ENCODE measurements at regions not wholly inside any gene's neighbourhood (a gene's known extent, or its start where the extent isn't known, plus 50 kb on each side); places are given as distances from the start of the nearest gene placed in this dataset.

DNA sequence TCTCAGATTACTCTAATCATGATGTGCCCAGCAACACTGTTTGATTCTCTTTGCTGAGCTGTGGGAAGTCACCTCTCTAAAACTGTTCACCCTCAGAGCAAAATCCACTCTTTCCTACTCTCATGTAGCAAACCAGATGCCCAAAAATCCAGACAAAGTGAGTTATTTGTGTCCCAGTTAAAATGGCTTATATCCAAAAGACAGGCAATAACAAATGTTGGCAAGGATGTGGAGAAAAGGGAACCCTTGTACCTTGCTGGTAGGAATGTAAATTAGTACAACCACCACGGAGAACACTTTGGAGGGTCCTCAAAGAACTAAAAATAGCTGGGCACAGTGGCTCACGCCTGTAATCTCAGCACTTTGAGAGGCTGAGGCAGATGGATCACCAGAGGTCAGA, 384.0 kb downstream of the HHIPL2 start:
- TF ChIP-seq, protein P1, sequence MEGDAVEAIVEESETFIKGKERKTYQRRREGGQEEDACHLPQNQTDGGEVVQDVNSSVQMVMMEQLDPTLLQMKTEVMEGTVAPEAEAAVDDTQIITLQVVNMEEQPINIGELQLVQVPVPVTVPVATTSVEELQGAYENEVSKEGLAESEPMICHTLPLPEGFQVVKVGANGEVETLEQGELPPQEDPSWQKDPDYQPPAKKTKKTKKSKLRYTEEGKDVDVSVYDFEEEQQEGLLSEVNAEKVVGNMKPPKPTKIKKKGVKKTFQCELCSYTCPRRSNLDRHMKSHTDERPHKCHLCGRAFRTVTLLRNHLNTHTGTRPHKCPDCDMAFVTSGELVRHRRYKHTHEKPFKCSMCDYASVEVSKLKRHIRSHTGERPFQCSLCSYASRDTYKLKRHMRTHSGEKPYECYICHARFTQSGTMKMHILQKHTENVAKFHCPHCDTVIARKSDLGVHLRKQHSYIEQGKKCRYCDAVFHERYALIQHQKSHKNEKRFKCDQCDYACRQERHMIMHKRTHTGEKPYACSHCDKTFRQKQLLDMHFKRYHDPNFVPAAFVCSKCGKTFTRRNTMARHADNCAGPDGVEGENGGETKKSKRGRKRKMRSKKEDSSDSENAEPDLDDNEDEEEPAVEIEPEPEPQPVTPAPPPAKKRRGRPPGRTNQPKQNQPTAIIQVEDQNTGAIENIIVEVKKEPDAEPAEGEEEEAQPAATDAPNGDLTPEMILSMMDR (IDR thresholded peaks at IDR 0.05) = no peak
- intact Hi-C loops (cut with DNase I) = no loop called here
- no peaks in the 10 kb centered on the region for H3K4me1 ChIP-seq
- no peak for DNase-seq
- H3K9me3 ChIP-seq = no peaks in the 10 kb centered on the region
- H3K4me3 ChIP-seq = no peak overlapping the region
- FAIRE-seq = no peak
- no peak overlapping the region for H3K27ac ChIP-seq
- WGBS, 2 donors = 26 to 36% methylated on average over 2 of the region's 2 CpGs
- H3K36me3 ChIP-seq = no peaks in the 10 kb centered on the region
- no peak for ATAC-seq
- no peaks in the 10 kb centered on the region for H3K27me3 ChIP-seq

DNA sequence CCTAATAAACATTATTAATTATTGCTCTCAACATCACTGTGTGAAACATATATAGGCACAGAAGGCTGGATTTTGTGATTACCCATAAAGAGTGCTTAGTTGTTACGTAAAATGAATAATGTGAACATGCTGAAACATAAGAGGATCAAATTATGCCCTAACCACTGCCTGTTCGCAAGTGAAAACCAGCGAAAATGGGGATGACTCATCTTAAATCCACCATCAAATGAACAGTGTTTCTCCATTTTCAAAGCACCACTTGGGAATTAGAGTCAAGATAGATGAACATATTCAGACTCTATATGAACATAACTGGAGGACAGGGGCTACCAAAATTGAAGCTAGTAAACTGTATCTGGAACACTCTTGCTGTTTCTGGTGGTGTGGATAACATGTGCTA, 386.2 kb downstream of the HHIPL2 start:
- Histone ChIP-seq H3K27me3 (no peaks in the 10 kb centered on the region), H3K4me1 (no peaks in the 10 kb centered on the region), H3K4me3 (no peak overlapping the region), H3K9me3 (no peaks in the 10 kb centered on the region), H3K27ac (no peak overlapping the region), H3K36me3 (no peaks in the 10 kb centered on the region)
- FAIRE-seq (no peak), ATAC-seq (no peak), DNase-seq (no peak)
- intact Hi-C loops (cut with DNase I) = no loop called here
- TF ChIP-seq, protein P1 (IDR thresholded peaks at IDR 0.05) = no peak
- WGBS, 2 donors = 59 to 70% methylated on average over 3 of the region's 3 CpGs

DNA sequence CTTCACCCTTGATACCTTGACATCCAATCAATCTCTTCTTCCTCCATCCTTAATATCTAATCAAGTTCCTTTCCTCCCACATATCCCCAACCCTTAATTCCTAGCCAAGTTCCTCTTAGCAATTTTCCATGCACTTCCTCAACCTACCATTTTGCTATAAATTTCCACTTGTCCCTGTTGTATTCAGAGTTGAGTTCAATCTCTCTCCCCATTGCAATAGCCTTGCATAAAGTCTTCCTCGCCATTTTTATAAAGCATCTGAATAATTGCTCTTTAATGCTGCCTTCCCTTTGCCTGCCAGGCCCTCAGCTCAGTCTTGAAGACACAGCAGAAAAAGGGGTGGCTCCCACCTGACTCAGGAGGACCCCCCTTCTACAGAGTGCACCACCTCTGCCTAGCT, 390.3 kb downstream of the HHIPL2 start:
- FAIRE-seq (no peak), DNase-seq (no peak), ATAC-seq (no peak)
- Histone ChIP-seq H3K9me3 (no peaks in the 10 kb centered on the region), H3K4me1 (no peaks in the 10 kb centered on the region), H3K27me3 (no peaks in the 10 kb centered on the region), H3K27ac (no peak overlapping the region), H3K4me3 (no peak overlapping the region), H3K36me3 (no peaks in the 10 kb centered on the region)
- TF ChIP-seq, protein P1 (IDR thresholded peaks at IDR 0.05) = no peak
- intact Hi-C loops (cut with DNase I) = no loop called here
- WGBS, 2 donors = 93 to 98% methylated on average over 1 of the region's 1 CpG

DNA sequence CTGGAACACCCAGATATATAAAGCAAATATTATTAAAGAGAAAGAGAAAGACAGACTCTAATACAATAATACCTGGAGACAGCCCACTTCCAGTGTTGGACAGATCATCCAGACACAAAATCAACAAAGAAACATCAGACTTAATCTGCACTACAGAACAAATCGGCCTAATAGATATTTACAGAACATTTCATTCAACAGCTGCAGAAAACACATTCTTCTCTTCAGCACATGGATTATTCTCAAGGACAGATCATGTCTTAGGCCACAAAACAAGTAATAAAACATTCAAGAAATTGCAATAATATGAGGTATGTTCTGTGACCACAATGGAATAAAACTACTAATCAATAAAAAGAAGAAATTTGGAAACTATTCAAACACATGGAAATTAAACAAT, 398.3 kb upstream of the DUSP10 start:
- H3K36me3 ChIP-seq = no peaks in the 10 kb centered on the region
- peaks cover 0 to 4% (median 0%) of the 10 kb centered on the region in 3 donors for H3K4me1 ChIP-seq
- 15 to 16% methylated on average over 1 of the region's 1 CpG for WGBS, 2 donors
- TF ChIP-seq, protein P1 (IDR thresholded peaks at IDR 0.05) = no peak
- FAIRE-seq (peak; percentile 49), DNase-seq (no peak), ATAC-seq (peak in 1 of 4 donors; percentile 31)
- no peaks in the 10 kb centered on the region for H3K27me3 ChIP-seq
- intact Hi-C loops (cut with DNase I) = no loop called here
- peaks cover 0 to 4% (median 0%) of the 10 kb centered on the region in 4 donors for H3K9me3 ChIP-seq
- H3K27ac ChIP-seq = no peak overlapping the region
- no peak overlapping the region for H3K4me3 ChIP-seq

DNA sequence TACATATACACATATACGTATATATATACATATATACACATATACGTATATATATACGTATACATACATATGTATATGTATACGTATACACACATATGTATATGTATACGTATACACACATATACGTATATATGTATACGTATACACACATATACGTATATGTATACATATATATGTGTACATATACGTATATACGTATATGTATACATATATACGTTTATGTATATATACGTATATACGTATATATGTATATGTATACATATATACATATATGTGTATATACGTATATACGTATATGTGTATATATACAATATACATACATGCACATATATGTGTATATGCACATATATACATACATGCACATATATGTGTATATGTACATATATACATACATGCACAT, 396.2 kb upstream of the DUSP10 start:
- ATAC-seq (no peak), DNase-seq (no peak), FAIRE-seq (peak; percentile 86)
- Histone ChIP-seq H3K27me3 (no peaks in the 10 kb centered on the region), H3K9me3 (peaks cover 0 to 4% (median 0%) of the 10 kb centered on the region in 4 donors), H3K4me1 (peaks cover 0 to 4% (median 0%) of the 10 kb centered on the region in 3 donors), H3K27ac (no peak overlapping the region), H3K4me3 (no peak overlapping the region), H3K36me3 (no peaks in the 10 kb centered on the region)
- intact Hi-C loops (cut with DNase I) = no loop called here
- TF ChIP-seq, protein P1 (IDR thresholded peaks at IDR 0.05) = no peak
- 87 to 92% methylated on average over 15 of the region's 15 CpGs for WGBS, 2 donors
